PC-9 (cell line): ENCODE measurements at regions not wholly inside any gene's neighbourhood (a gene's known extent, or its start where the extent isn't known, plus 50 kb on each side); places are given as distances from the start of the nearest gene placed in this dataset.

Experiments used
- BruUV-seq: library from RNA; stranded (reverse); fragments of 400-500 nt; replicated peaks from 2 replicates; lab custom pipeline; 2021; lab: Mats Ljungman, UMichigan
- CTCF ChIA-PET: fragments of 300-600 bp; sonication (Branson Sonifier 250); formaldehyde crosslinking; loops from one replicate; lab custom pipeline; 2022; ENCODE audit warnings: antibody characterized with exemption; lab: Charles Lee
- POLR2A ChIA-PET: fragments of 300-600 bp; sonication (Branson Sonifier 250); formaldehyde crosslinking; loops from one replicate; lab custom pipeline; 2022; ENCODE audit warnings: antibody characterized with exemption; ENCODE audit not compliant: unreplicated experiment; lab: Charles Lee
- DNase-seq, 2 experiments: peaks; one replicate each; pipeline versions ENCODE4 v3.0.0 to v3.0.0-alpha.2; 2015 to 2022; ENCODE audit warnings: mixed read lengths in 1 of 2
- H2AFZ ChIP-seq: fragments of 200-600 bp; sonication (generic); 2 replicates; pipeline ENCODE4 v1.8.1; 2017; ENCODE audit warnings: antibody characterized with exemption
- H3F3A ChIP-seq: fragments of 200-600 bp; sonication (generic); 2 replicates; pipeline ENCODE4 v1.8.1; 2017; ENCODE audit warnings: antibody characterized with exemption, mild to moderate bottlenecking, low read depth; ENCODE audit not compliant: insufficient read depth
- H3K27ac ChIP-seq: fragments of 200-600 bp; sonication (generic); 2 replicates; pipeline ENCODE4 v1.6.1; 2016; ENCODE audit warnings: mixed run types
- H3K27me3 ChIP-seq: fragments of 200-600 bp; sonication (generic); 2 replicates; pipeline ENCODE4 v1.6.1; 2016; ENCODE audit warnings: low read depth, mixed run types; ENCODE audit not compliant: insufficient read depth
- H3K36me3 ChIP-seq: fragments of 200-600 bp; sonication (generic); 2 replicates; pipeline ENCODE4 v1.6.1; 2016; ENCODE audit warnings: low read depth, mixed run types
- H3K4me1 ChIP-seq: fragments of 200-600 bp; sonication (generic); replicated peaks from 2 replicates; pipeline ENCODE4 v1.6.1; 2016; ENCODE audit warnings: mixed run types; ENCODE audit not compliant: insufficient read depth
- H3K4me2 ChIP-seq: fragments of 200-600 bp; sonication (generic); 2 replicates; pipeline ENCODE4 v1.6.1; 2017; ENCODE audit warnings: mixed run types
- H3K4me3 ChIP-seq: fragments of 200-600 bp; sonication (generic); 2 replicates; pipeline ENCODE4 v1.6.1; 2016; ENCODE audit warnings: mixed run types
- H3K79me2 ChIP-seq: fragments of 200-600 bp; sonication (generic); 2 replicates; pipeline ENCODE4 v1.6.1; 2017; ENCODE audit warnings: low read depth, mixed run types
- H3K9me2 ChIP-seq: fragments of 200-600 bp; sonication (generic); 2 replicates; pipeline ENCODE4 v1.8.1; 2017; ENCODE audit warnings: mild to moderate bottlenecking; ENCODE audit not compliant: insufficient read depth
- H3K9me3 ChIP-seq: fragments of 200-600 bp; sonication (generic); 2 replicates; pipeline ENCODE4 v1.8.1; 2016; ENCODE audit warnings: low read depth; ENCODE audit not compliant: insufficient read depth
- H4K20me1 ChIP-seq: fragments of 200-600 bp; sonication (generic); 2 replicates; pipeline ENCODE4 v1.8.1; 2017; ENCODE audit not compliant: insufficient read depth
- CTCF ChIP-seq: fragments of 200-600 bp; sonication (generic); conservative IDR thresholded peaks from 2 replicates; pipeline ENCODE4 v1.6.1; 2017; ENCODE audit warnings: mixed run types, antibody characterized with exemption, mild to moderate bottlenecking, moderate library complexity
- EZH2 ChIP-seq: fragments of 200-600 bp; sonication (generic); IDR thresholded peaks from 2 replicates; pipeline ENCODE4 v1.8.0; 2017; ENCODE audit warnings: antibody characterized with exemption, low read depth
- intact Hi-C: fragments of 100-400 bp; cut with micrococcal nuclease; formaldehyde crosslinking; loops from one replicate; pipeline ENCODE4 v1.10.0; 2022; ENCODE audit not compliant: unreplicated experiment

- no peak overlapping the region for H3K27ac ChIP-seq
- H3K4me3 ChIP-seq = no peak overlapping the region
- no peaks in the 10 kb centered on the region for H3K79me2 ChIP-seq
- DNase-seq = no peak
- H2AFZ ChIP-seq = no peak overlapping the region
- intact Hi-C loops = no loop called here
- no peaks in the 10 kb centered on the region for H3K36me3 ChIP-seq
- no peaks in the 10 kb centered on the region for H3K9me3 ChIP-seq
- no peaks in the 10 kb centered on the region for H3K9me2 ChIP-seq
- no peak overlapping the region for H3K4me2 ChIP-seq
- no peaks in the 10 kb centered on the region for H3K4me1 ChIP-seq
- no peaks in the 10 kb centered on the region for H4K20me1 ChIP-seq
- TF ChIP-seq CTCF = no peak
- no peak for TF ChIP-seq EZH2
- ChIA-PET CTCF (no interaction called here), POLR2A (no interaction called here)
- no peaks in the 10 kb centered on the region for H3F3A ChIP-seq
- BruUV-seq = no TSS peak
- H3K27me3 ChIP-seq = no peaks in the 10 kb centered on the region
Measured at GRCh38 chr2:187098154-187098553, 249.2 kb upstream of the ZSWIM2 start.

- Histone ChIP-seq H3K36me3 (no peaks in the 10 kb centered on the region), H3K27me3 (no peaks in the 10 kb centered on the region), H3K4me2 (no peak overlapping the region), H3K27ac (no peak overlapping the region), H3K4me1 (no peaks in the 10 kb centered on the region), H3K79me2 (no peaks in the 10 kb centered on the region), H3F3A (no peaks in the 10 kb centered on the region), H4K20me1 (no peaks in the 10 kb centered on the region), H3K9me3 (no peaks in the 10 kb centered on the region), H3K9me2 (no peaks in the 10 kb centered on the region), H2AFZ (no peak overlapping the region), H3K4me3 (no peak overlapping the region)
- BruUV-seq = no TSS peak
- CTCF ChIA-PET = no interaction called here
- TF ChIP-seq EZH2 (no peak), CTCF (no peak)
- POLR2A ChIA-PET = no interaction called here
- intact Hi-C loops = no loop called here
- DNase-seq = no peak
Measured at GRCh38 chr2:187093771-187094412, 244.9 kb upstream of the ZSWIM2 start.

GRCh38 chr2:187091664-187092063 lies 242.7 kb upstream of the ZSWIM2 start:
- no peaks in the 10 kb centered on the region for H3K9me3 ChIP-seq
- no peaks in the 10 kb centered on the region for H3K27me3 ChIP-seq
- H3K4me2 ChIP-seq = no peak overlapping the region
- no peaks in the 10 kb centered on the region for H4K20me1 ChIP-seq
- DNase-seq = no peak
- CTCF ChIA-PET = no interaction called here
- no peak overlapping the region for H3K4me3 ChIP-seq
- intact Hi-C loops = no loop called here
- no peaks in the 10 kb centered on the region for H3K36me3 ChIP-seq
- TF ChIP-seq CTCF (no peak), EZH2 (no peak)
- no TSS peak for BruUV-seq
- POLR2A ChIA-PET = no interaction called here
- H2AFZ ChIP-seq = no peak overlapping the region
- H3K79me2 ChIP-seq = no peaks in the 10 kb centered on the region
- H3K27ac ChIP-seq = no peak overlapping the region
- H3K9me2 ChIP-seq = no peaks in the 10 kb centered on the region
- H3K4me1 ChIP-seq = no peaks in the 10 kb centered on the region
- H3F3A ChIP-seq = no peaks in the 10 kb centered on the region
